22Rv1 (cell line): ENCODE measurements at regions not wholly inside any gene's neighbourhood (a gene's known extent, or its start where the extent isn't known, plus 50 kb on each side); places are given as distances from the start of the nearest gene placed in this dataset.
A peak's percentile ranks its signal among the peaks of the same experiment; 100 is the strongest.

Source experiments
- H3K27ac ChIP-seq: fragments of 450-650 bp; 2 replicates; pipeline ENCODE4 v1.5.1; 2017
- ZFX ChIP-seq: fragments of 450-650 bp; IDR thresholded peaks from 2 replicates; pipeline ENCODE4 v1.6.1; 2017; ENCODE audit warnings: antibody characterized with exemption, borderline replicate concordance
- TF ChIP-seq, protein P1 (sequence below): fragments of 450-650 bp; IDR thresholded peaks from 2 replicates; pipeline ENCODE4 v1.5.1; 2017; ENCODE audit warnings: mild to moderate bottlenecking

DNA sequence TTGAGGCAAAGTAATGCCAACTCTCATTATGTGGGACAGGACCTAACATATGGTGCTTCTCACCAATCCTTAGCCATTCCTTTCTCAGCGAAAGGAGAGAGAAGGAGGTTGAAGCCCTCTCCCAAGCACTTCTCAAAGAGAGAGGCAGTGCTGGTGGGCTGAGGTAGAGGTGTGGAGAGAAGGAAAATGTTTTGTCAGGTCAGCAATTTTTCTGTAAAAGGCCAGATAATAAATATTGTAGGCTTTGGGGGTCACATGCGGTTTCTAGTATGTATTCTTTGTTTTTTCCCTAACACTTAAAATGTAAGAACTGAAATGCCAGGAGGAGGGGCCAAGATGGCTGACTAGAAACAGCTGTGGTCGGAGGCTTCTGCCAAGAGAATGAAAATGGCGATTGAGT is 225.0 kb upstream of the NPY start:
- TF ChIP-seq, protein P1, sequence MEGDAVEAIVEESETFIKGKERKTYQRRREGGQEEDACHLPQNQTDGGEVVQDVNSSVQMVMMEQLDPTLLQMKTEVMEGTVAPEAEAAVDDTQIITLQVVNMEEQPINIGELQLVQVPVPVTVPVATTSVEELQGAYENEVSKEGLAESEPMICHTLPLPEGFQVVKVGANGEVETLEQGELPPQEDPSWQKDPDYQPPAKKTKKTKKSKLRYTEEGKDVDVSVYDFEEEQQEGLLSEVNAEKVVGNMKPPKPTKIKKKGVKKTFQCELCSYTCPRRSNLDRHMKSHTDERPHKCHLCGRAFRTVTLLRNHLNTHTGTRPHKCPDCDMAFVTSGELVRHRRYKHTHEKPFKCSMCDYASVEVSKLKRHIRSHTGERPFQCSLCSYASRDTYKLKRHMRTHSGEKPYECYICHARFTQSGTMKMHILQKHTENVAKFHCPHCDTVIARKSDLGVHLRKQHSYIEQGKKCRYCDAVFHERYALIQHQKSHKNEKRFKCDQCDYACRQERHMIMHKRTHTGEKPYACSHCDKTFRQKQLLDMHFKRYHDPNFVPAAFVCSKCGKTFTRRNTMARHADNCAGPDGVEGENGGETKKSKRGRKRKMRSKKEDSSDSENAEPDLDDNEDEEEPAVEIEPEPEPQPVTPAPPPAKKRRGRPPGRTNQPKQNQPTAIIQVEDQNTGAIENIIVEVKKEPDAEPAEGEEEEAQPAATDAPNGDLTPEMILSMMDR, result no peak
- TF ChIP-seq ZFX, result no peak
- no peak overlapping the region for H3K27ac ChIP-seq

DNA sequence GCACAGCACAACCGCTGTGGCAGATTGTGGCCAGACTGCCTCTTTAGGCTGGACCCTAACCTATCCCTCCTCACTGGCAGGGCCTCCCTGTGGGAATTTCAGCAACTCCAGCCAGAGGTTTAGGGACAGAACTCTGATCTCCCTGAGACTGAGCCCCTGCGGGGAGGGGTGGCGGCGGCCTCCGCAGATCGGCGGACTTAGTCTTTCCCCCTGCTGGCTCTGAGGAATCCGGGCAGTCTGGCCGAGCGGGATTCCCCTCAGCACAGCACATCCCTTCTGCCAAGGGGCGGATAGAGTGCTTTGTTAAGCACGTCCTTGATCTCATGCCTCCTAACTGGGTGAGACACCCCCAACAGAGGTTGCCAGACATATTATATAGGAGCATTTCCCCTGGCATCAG is 224.2 kb upstream of the NPY start:
- no peak overlapping the region for H3K27ac ChIP-seq
- TF ChIP-seq, protein P1, result no peak
- no peak for TF ChIP-seq ZFX

DNA sequence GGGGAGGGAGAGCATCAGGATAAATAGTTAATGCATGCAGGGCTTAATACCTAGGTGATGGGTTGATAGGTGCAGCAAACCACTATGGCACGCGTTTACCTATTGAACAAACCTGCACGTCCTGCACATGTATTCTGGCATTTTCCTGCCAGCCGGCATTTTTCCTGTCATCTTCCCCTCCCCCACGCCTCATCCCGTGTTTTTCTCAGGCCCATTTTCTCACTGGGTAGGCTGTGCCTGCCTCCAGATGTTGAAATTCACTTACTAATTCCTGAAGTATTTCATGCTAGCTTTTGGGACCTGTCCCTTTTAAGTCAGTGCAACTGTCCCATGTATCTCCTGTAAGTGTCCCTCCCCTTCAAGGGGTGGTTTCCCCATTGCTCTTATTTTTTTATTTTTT is 220.3 kb upstream of the NPY start:
- no peak for TF ChIP-seq ZFX
- TF ChIP-seq, protein P1, result no peak
- no peak overlapping the region for H3K27ac ChIP-seq

DNA sequence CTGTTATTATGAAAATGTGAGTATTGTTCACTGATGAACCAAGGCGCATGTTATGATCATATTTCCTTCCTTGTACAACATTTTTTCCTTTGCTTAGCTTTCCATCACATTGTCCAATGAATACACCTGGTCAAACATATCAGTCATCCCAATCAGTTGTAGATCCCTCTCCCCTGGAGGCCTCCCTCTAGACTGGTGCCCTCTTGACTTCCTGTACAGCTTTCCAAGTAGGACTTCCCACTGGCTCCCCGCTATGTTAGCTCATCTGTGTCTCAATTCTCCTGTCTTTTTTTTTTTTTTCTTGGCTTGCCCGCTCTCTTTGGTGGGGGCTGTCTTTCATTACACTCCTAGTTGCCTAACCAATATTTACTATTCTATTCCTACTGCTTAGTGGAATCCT is 214.2 kb upstream of the NPY start:
- no peak overlapping the region for H3K27ac ChIP-seq

DNA sequence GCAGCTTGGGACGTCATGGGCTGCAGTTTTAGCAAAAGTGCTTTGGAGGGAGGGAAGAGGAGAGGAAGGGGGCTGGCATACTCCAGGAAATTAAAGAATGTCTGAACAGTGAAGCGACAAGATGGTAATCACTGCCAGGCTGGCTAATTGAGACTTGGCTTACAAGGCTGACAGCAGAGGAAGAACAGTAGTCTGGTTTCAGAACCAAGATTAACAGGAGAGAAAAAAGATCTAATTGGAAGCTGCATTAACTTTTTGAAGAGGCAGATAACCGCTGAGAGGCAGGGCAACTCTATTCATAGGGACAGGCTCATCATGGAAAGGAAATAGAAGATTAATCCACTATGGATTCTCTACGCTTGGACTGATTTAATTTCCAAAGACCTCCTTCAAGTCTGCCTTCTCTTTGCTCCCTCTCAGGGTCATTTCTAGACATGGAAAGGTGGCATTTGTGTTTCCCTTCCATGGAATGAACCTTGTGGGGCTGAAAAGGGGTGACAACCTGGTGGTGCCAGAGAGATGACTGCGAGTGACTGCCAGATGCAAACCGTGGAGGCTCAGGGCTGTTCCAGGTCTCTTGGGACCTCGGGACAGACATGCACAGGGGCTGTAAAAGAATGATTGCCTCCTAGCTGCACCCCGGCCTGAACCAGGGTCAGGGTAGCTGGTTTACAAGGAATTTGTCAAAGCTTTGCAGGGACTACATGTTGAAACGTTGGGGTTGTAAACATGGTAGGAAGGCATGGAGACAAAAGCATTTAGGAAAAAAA is 210.2 kb upstream of the NPY start:
- H3K27ac ChIP-seq, result no peak overlapping the region
- TF ChIP-seq, protein P1, result no peak
- TF ChIP-seq ZFX, result no peak

More for the DNA sequence above, 214.2 kb upstream of the NPY start:
- TF ChIP-seq, protein P1, result no peak
- no peak for TF ChIP-seq ZFX

DNA sequence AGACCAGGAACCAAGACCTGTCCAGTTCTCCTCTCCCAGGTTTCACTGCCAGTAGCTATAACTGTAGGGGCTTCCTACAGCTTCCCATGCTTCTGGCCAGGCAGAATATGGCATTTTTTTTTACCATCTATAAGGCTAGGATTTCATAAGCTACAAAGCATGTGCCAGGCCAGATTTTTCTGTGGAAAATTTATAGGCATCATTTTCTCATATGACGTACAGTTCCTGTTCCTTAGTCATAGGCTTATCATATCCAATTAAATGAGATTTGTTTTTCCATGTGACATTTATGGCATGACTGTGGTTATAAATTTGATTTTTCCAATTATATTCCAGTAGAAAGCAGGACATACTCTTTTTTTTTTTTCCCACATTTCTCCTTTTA is 208.6 kb upstream of the NPY start:
- peak overlapping the region; percentile 20 for H3K27ac ChIP-seq
- TF ChIP-seq, protein P1, result no peak
- TF ChIP-seq ZFX, result no peak

DNA sequence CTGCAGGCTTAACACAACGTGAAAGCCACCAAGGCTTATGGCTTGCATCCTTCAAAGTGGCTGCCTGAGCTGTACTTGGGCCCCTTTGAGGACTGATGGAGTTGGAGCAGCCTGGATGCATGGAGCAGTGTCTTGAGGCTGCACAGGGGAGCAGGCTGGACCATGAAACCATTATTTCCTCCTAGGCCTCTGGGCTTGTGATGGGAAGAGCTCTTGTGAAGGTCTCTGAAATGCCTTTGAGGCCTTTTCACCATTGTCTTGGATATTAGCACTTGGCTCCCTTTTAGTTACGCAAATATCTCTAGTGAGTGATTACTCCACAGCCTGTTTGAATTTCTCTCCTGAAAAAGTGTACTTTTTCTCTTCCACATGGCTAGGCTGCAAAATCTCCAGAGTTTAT is 201.2 kb upstream of the NPY start:
- no peak for TF ChIP-seq ZFX
- TF ChIP-seq, protein P1, result no peak
- no peak overlapping the region for H3K27ac ChIP-seq
